Panc1 (cell line): ENCODE measurements at regions not wholly inside any gene's neighbourhood (a gene's known extent, or its start where the extent isn't known, plus 50 kb on each side); places are given as distances from the start of the nearest gene placed in this dataset.

Experiments used
- ATAC-seq: fragments of 200-7000 bp; cut with Tn5 transposase; 2 replicates; pipeline ENCODE4 v1.9.1; 2020; ENCODE audit warnings: mild to moderate bottlenecking, moderate library complexity
- BruUV-seq: library from RNA; stranded (reverse); fragments of 400-500 nt; replicated peaks from 2 replicates; lab custom pipeline; 2021; lab: Mats Ljungman, UMichigan
- CTCF ChIA-PET: fragments of 300-600 bp; sonication (Branson Sonifier 250); formaldehyde crosslinking; loops from one replicate; lab custom pipeline; 2022; ENCODE audit warnings: antibody characterized with exemption; lab: Charles Lee
- POLR2A ChIA-PET: fragments of 300-600 bp; sonication (Branson Sonifier 250); formaldehyde crosslinking; loops from one replicate; lab custom pipeline; 2022; ENCODE audit warnings: antibody characterized with exemption; lab: Charles Lee
- DNase-seq: peaks from one replicate; pipeline ENCODE4 v3.0.0-alpha.2; 2010; ENCODE audit warnings: low read depth, low spot score
- H3K27ac ChIP-seq: 2 replicates; pipeline ENCODE4 v1.5.1; 2011; ENCODE audit warnings: mild to moderate bottlenecking, low read length, inconsistent platforms
- H3K27me3 ChIP-seq: fragments of 200-500 bp; sonication (Bioruptor generic); 2 replicates; pipeline ENCODE4 v1.6.0; 2014; ENCODE audit warnings: low read length, inconsistent platforms; ENCODE audit not compliant: control insufficient read depth, insufficient read depth
- H3K36me3 ChIP-seq: fragments of 200-500 bp; sonication (Bioruptor generic); 2 replicates; pipeline ENCODE4 v1.5.1; 2014; ENCODE audit warnings: inconsistent platforms, mild to moderate bottlenecking, low read length, moderate library complexity; ENCODE audit not compliant: control insufficient read depth, insufficient read depth
- H3K4me1 ChIP-seq: 2 replicates; pipeline ENCODE4 v1.5.1; 2011; ENCODE audit warnings: inconsistent platforms, mild to moderate bottlenecking, low read length, moderate library complexity; ENCODE audit not compliant: control insufficient read depth, insufficient read depth
- H3K4me3 ChIP-seq, 2 experiments: 2 replicates each; pipeline ENCODE4 v1.5.1; 2011 to 2012; ENCODE audit warnings: low read depth in 2 of 2, low read length in 2 of 2, mild to moderate bottlenecking in 2 of 2, inconsistent platforms in 1 of 2, moderate library complexity in 1 of 2
- H3K9me3 ChIP-seq: fragments of 200-500 bp; sonication (Bioruptor generic); 2 replicates; pipeline ENCODE4 v1.5.1; 2014; ENCODE audit warnings: low read depth, mild to moderate bottlenecking, inconsistent platforms, low read length, moderate library complexity; ENCODE audit not compliant: control insufficient read depth, insufficient read depth
- CTCF ChIP-seq: fragments of 450-650 bp; IDR thresholded peaks from 2 replicates; pipeline ENCODE4 v1.5.1; 2017; ENCODE audit warnings: mild to moderate bottlenecking
- POLR2AphosphoS5 ChIP-seq: IDR thresholded peaks from 2 replicates; pipeline ENCODE4 v1.6.1; 2012; ENCODE audit warnings: mild to moderate bottlenecking, low read depth, low read length, moderate library complexity
- SIN3A ChIP-seq: IDR thresholded peaks from 2 replicates; pipeline ENCODE4 v1.6.1; 2012; ENCODE audit warnings: low read depth, mild to moderate bottlenecking, low read length, moderate library complexity, borderline replicate concordance; ENCODE audit not compliant: insufficient read depth
- TCF7L2 ChIP-seq: IDR thresholded peaks from 2 replicates; pipeline ENCODE4 v1.6.1; 2011; ENCODE audit warnings: mild to moderate bottlenecking, low read depth, low read length, inconsistent platforms
- in situ Hi-C: cut with HindIII; loops from 2 replicates; pipeline ENCODE4 v1.10.0; 2016; ENCODE audit warnings: low sequenced_read_pairs, low pct_unique_long_range_greater_than_20kb
- intact Hi-C: fragments of 100-400 bp; cut with micrococcal nuclease; formaldehyde crosslinking; loops from one replicate; pipeline ENCODE4 v1.10.0; 2022; ENCODE audit not compliant: unreplicated experiment
- TF ChIP-seq, protein P1 (sequence below), 2 experiments: IDR thresholded peaks; 2 replicates each; pipeline ENCODE4 v1.6.1; 2011 to 2012; ENCODE audit warnings: low read depth in 2 of 2, control low read depth in 1 of 2, low read length in 1 of 2, mild to moderate bottlenecking in 1 of 2, moderate library complexity in 1 of 2; ENCODE audit not compliant: insufficient read depth in 1 of 2

GRCh38 chr1:22303816-22304215 is 147.8 kb upstream of the ZBTB40 start:
- TF ChIP-seq POLR2AphosphoS5 (no peak), TCF7L2 (no peak)
- Histone ChIP-seq H3K4me1 (no peaks in the 10 kb centered on the region), H3K4me3 (no peak overlapping the region), H3K27ac (no peak overlapping the region), H3K27me3 (peaks cover 29% of the 10 kb centered on the region), H3K36me3 (no peaks in the 10 kb centered on the region), H3K9me3 (peaks cover 5% of the 10 kb centered on the region; the same call in 1 of the 2 replicates)
- POLR2A ChIA-PET: no interaction called here
- in situ Hi-C loops: no loop called here
- ATAC-seq (no peak), DNase-seq (no peak)
- intact Hi-C loops: no loop called here
- CTCF ChIA-PET: no interaction called here
- BruUV-seq: no TSS peak

DNA sequence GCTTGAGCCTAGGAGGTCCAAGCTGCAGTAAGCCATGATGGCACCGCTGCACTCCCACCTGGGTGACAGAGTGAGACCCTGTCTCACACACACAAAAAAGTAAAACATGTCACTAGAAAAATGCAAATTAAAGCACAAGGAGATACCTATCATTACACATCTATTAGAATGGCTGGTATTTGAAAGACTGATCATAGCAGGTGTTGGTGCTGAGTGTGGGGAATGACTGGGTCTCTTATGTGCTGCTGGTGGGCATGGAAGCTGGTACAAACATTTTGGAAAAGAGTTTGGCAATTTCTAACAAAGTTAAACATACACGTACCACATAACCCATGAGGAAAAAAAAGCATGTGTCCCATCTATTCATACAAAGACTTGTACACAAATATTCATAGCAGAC is 142.1 kb upstream of the ZBTB40 start:
- in situ Hi-C loops (no loop called here), intact Hi-C loops (no loop called here)
- H3K27me3 ChIP-seq: peaks cover 27% of the 10 kb centered on the region
- no peak overlapping the region for H3K4me3 ChIP-seq
- POLR2A ChIA-PET: no interaction called here
- TF ChIP-seq TCF7L2: no peak
- TF ChIP-seq SIN3A: no peak
- TF ChIP-seq CTCF: no peak
- no peak for TF ChIP-seq POLR2AphosphoS5
- TF ChIP-seq, protein P1, sequence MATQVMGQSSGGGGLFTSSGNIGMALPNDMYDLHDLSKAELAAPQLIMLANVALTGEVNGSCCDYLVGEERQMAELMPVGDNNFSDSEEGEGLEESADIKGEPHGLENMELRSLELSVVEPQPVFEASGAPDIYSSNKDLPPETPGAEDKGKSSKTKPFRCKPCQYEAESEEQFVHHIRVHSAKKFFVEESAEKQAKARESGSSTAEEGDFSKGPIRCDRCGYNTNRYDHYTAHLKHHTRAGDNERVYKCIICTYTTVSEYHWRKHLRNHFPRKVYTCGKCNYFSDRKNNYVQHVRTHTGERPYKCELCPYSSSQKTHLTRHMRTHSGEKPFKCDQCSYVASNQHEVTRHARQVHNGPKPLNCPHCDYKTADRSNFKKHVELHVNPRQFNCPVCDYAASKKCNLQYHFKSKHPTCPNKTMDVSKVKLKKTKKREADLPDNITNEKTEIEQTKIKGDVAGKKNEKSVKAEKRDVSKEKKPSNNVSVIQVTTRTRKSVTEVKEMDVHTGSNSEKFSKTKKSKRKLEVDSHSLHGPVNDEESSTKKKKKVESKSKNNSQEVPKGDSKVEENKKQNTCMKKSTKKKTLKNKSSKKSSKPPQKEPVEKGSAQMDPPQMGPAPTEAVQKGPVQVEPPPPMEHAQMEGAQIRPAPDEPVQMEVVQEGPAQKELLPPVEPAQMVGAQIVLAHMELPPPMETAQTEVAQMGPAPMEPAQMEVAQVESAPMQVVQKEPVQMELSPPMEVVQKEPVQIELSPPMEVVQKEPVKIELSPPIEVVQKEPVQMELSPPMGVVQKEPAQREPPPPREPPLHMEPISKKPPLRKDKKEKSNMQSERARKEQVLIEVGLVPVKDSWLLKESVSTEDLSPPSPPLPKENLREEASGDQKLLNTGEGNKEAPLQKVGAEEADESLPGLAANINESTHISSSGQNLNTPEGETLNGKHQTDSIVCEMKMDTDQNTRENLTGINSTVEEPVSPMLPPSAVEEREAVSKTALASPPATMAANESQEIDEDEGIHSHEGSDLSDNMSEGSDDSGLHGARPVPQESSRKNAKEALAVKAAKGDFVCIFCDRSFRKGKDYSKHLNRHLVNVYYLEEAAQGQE (IDR thresholded peaks at IDR 0.05; ENCODE audit: insufficient read depth in 1 of 2, low read depth in 2 of 2, low read length in 1 of 2): no peak
- no peaks in the 10 kb centered on the region for H3K36me3 ChIP-seq
- CTCF ChIA-PET: no interaction called here
- ATAC-seq (no peak), DNase-seq (no peak)
- H3K27ac ChIP-seq: no peak overlapping the region
- H3K4me1 ChIP-seq: no peaks in the 10 kb centered on the region
- H3K9me3 ChIP-seq: no peaks in the 10 kb centered on the region
- no TSS peak for BruUV-seq

DNA sequence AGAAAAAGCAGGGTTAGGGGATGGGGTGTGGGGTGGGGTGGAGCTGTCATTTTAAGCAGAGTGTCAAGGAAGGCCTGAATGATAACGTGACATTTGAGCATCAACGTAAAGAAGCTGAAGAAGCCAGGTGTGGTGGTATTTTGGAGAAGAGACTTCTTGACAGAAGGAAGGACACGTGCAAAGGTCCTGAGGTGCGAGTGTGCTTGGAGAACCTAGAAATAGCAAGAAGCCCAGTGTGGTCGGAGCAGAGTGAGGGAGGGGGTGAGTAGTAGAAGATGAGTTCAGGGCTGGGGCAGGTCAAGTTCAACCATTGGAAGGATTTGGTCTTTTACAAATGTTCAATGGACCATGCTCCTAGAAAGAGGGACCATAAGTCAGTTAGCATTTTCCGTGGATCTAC is 140.2 kb upstream of the ZBTB40 start:
- no peak for ATAC-seq
- no peaks in the 10 kb centered on the region for H3K4me1 ChIP-seq
- peaks cover 21% of the 10 kb centered on the region for H3K27me3 ChIP-seq
- no peaks in the 10 kb centered on the region for H3K9me3 ChIP-seq
- H3K27ac ChIP-seq: no peak overlapping the region
- CTCF ChIA-PET: no interaction called here
- H3K36me3 ChIP-seq: no peaks in the 10 kb centered on the region
- POLR2A ChIA-PET: no interaction called here
- no peak overlapping the region for H3K4me3 ChIP-seq
- DNase-seq: no peak
- in situ Hi-C loops: no loop called here
- intact Hi-C loops: no loop called here
- TF ChIP-seq TCF7L2 (no peak), CTCF (no peak), SIN3A (no peak)
- TF ChIP-seq, protein P1 (IDR thresholded peaks at IDR 0.05; ENCODE audit: insufficient read depth in 1 of 2, low read depth in 2 of 2, low read length in 1 of 2): no peak
- no TSS peak for BruUV-seq
